ENCODE measurements at regions not wholly inside any gene's neighbourhood (a gene's known extent, or its start where the extent isn't known, plus 50 kb on each side); places are given as distances from the start of the nearest gene placed in this dataset.

GRCh38 chr7:112958775-112959174 is 127.9 kb downstream of the GPR85 start:
- no peak for TF ChIP-seq EZH2 (IDR thresholded peaks at IDR 0.05; ENCODE audit: low read length, unreplicated experiment)
- TF ChIP-seq CTCF (conservative IDR thresholded peaks at IDR 0.05; ENCODE audit: low read depth, low read length): no peak
